ENCODE measurements at regions not wholly inside any gene's neighbourhood (a gene's known extent, or its start where the extent isn't known, plus 50 kb on each side); places are given as distances from the start of the nearest gene placed in this dataset.

- peaks cover 3% of the 10 kb centered on the region for H3K4me1 ChIP-seq (ENCODE audit: insufficient read depth, low read length)
- H3K36me3 ChIP-seq (ENCODE audit: insufficient read depth, low read length), result no peaks in the 10 kb centered on the region
- no peak for DNase-seq (ENCODE audit: insufficient read length, low spot score, missing footprints)
- no peaks in the 10 kb centered on the region for H3K9me3 ChIP-seq (ENCODE audit: low read depth, low read length)
- H3K4me2 ChIP-seq (ENCODE audit: insufficient read depth, low read length), result no peak overlapping the region
- no peaks in the 10 kb centered on the region for H3K79me2 ChIP-seq (ENCODE audit: insufficient read depth, low read length)
- H4K20me1 ChIP-seq (ENCODE audit: insufficient read depth, low read length), result no peaks in the 10 kb centered on the region
- H3K27ac ChIP-seq (ENCODE audit: low read depth, low read length), result no peak overlapping the region
- TF ChIP-seq, protein P1, sequence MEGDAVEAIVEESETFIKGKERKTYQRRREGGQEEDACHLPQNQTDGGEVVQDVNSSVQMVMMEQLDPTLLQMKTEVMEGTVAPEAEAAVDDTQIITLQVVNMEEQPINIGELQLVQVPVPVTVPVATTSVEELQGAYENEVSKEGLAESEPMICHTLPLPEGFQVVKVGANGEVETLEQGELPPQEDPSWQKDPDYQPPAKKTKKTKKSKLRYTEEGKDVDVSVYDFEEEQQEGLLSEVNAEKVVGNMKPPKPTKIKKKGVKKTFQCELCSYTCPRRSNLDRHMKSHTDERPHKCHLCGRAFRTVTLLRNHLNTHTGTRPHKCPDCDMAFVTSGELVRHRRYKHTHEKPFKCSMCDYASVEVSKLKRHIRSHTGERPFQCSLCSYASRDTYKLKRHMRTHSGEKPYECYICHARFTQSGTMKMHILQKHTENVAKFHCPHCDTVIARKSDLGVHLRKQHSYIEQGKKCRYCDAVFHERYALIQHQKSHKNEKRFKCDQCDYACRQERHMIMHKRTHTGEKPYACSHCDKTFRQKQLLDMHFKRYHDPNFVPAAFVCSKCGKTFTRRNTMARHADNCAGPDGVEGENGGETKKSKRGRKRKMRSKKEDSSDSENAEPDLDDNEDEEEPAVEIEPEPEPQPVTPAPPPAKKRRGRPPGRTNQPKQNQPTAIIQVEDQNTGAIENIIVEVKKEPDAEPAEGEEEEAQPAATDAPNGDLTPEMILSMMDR (IDR thresholded peaks at IDR 0.05; ENCODE audit: extremely low read depth, low read depth, low read length), result no peak
- H2AFZ ChIP-seq (ENCODE audit: low read length), result no peak overlapping the region
- H3K27me3 ChIP-seq (ENCODE audit: insufficient read depth, low read length), result no peaks in the 10 kb centered on the region
- no peak overlapping the region for H3K4me3 ChIP-seq (ENCODE audit: insufficient read depth, low read length)
Observed at GRCh38 chr2:201950606-201951005, 83.0 kb upstream of the FZD7 start.

GRCh38 chr2:201952187-201952586 is 81.5 kb upstream of the FZD7 start:
- Histone ChIP-seq H3K27ac (ENCODE audit: low read depth, low read length) (no peak overlapping the region), H3K9me3 (ENCODE audit: low read depth, low read length) (no peaks in the 10 kb centered on the region), H3K79me2 (ENCODE audit: insufficient read depth, low read length) (no peaks in the 10 kb centered on the region), H3K36me3 (ENCODE audit: insufficient read depth, low read length) (no peaks in the 10 kb centered on the region), H3K4me3 (ENCODE audit: insufficient read depth, low read length) (no peak overlapping the region), H2AFZ (ENCODE audit: low read length) (no peak overlapping the region), H3K27me3 (ENCODE audit: insufficient read depth, low read length) (no peaks in the 10 kb centered on the region), H3K4me1 (ENCODE audit: insufficient read depth, low read length) (peaks cover 8% of the 10 kb centered on the region), H4K20me1 (ENCODE audit: insufficient read depth, low read length) (no peaks in the 10 kb centered on the region), H3K4me2 (ENCODE audit: insufficient read depth, low read length) (no peak overlapping the region)
- DNase-seq (ENCODE audit: insufficient read length, low spot score, missing footprints), result no peak
- TF ChIP-seq, protein P1 (IDR thresholded peaks at IDR 0.05; ENCODE audit: extremely low read depth, low read depth, low read length), result no peak

DNA sequence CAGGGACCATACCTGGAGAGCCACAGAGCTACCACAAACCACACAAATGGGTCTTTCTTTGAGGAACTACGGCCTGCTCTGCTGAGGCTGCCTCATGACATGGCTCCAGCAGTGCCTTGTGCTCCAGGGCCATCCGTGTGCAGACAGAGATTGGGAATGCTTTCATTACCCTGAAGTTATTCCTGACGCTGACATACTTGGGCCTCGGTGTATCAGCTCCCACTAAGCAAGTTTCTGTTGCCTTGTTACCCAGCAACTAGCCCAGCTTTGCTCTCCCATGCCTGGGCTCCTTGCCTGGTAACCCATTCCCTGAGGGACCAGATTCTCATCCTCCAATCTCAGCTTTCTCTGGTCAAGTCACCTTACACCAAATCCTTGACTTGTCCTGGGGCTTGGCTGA is 80.3 kb upstream of the FZD7 start:
- Histone ChIP-seq H2AFZ (ENCODE audit: low read length) (no peak overlapping the region), H4K20me1 (ENCODE audit: insufficient read depth, low read length) (no peaks in the 10 kb centered on the region), H3K36me3 (ENCODE audit: insufficient read depth, low read length) (no peaks in the 10 kb centered on the region), H3K4me2 (ENCODE audit: insufficient read depth, low read length) (no peak overlapping the region), H3K27ac (ENCODE audit: low read depth, low read length) (no peak overlapping the region), H3K9me3 (ENCODE audit: low read depth, low read length) (no peaks in the 10 kb centered on the region), H3K4me1 (ENCODE audit: insufficient read depth, low read length) (peaks cover 8% of the 10 kb centered on the region), H3K27me3 (ENCODE audit: insufficient read depth, low read length) (no peaks in the 10 kb centered on the region), H3K4me3 (ENCODE audit: insufficient read depth, low read length) (no peak overlapping the region), H3K79me2 (ENCODE audit: insufficient read depth, low read length) (no peaks in the 10 kb centered on the region)
- DNase-seq (ENCODE audit: insufficient read length, low spot score, missing footprints), result no peak
- TF ChIP-seq, protein P1 (IDR thresholded peaks at IDR 0.05; ENCODE audit: extremely low read depth, low read depth, low read length), result no peak

GRCh38 chr2:201953880-201954279 is 79.8 kb upstream of the FZD7 start:
- TF ChIP-seq, protein P1 (IDR thresholded peaks at IDR 0.05; ENCODE audit: extremely low read depth, low read depth, low read length), result no peak

More at GRCh38 chr2:201953880-201954279, 79.8 kb upstream of the FZD7 start:
- Histone ChIP-seq H2AFZ (ENCODE audit: low read length) (no peak overlapping the region), H3K4me1 (ENCODE audit: insufficient read depth, low read length) (peaks cover 8% of the 10 kb centered on the region), H3K27ac (ENCODE audit: low read depth, low read length) (no peak overlapping the region), H3K9me3 (ENCODE audit: low read depth, low read length) (no peaks in the 10 kb centered on the region), H4K20me1 (ENCODE audit: insufficient read depth, low read length) (no peaks in the 10 kb centered on the region), H3K36me3 (ENCODE audit: insufficient read depth, low read length) (no peaks in the 10 kb centered on the region), H3K4me2 (ENCODE audit: insufficient read depth, low read length) (no peak overlapping the region), H3K79me2 (ENCODE audit: insufficient read depth, low read length) (no peaks in the 10 kb centered on the region), H3K4me3 (ENCODE audit: insufficient read depth, low read length) (no peak overlapping the region), H3K27me3 (ENCODE audit: insufficient read depth, low read length) (no peaks in the 10 kb centered on the region)
- no peak for DNase-seq (ENCODE audit: insufficient read length, low spot score, missing footprints)
